ENCODE measurements at regions not wholly inside any gene's neighbourhood (a gene's known extent, or its start where the extent isn't known, plus 50 kb on each side); places are given as distances from the start of the nearest gene placed in this dataset.

DNA sequence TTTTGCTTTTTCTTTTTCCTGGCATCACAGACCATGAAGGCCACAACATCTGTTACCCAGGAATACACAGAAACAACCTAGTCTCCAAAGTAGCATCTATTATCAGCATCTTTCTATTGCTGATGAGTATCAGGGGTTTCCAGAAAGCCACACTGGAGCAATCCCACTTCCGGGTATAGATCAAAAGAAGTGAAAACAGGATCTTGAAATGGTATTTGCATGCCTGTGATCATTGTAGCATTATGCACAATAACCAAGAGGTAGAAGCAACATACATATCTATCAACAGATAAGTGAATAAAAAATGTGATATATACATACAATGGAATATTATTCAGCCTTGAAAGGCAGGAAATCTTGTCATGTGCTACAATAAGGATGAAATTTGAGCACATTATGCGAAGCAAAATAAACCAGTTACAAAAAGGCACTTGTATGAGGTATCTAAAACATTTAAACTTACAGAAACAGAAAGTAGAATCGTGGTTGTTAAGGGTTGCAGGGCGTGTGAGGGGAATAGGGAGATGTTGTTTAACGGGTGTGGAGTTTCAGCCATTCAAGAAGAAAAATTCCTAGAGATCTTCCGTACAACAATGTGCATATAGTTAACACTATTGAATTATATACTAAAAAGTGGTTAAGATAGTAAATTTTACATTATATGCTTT lies 115.1 kb downstream of the KCNE4 start:
- no peaks in the 10 kb centered on the region for H3K9me3 ChIP-seq (replicated peaks in 1 of 2; ENCODE audit: control insufficient read depth in 1 of 2, insufficient read depth in 1 of 2, low read length in 2 of 2)
- no peak overlapping the region for H3K4me3 Mint-ChIP-seq
- intact Hi-C loops (cut with micrococcal nuclease), result no loop called here
- TF ChIP-seq, protein P1, sequence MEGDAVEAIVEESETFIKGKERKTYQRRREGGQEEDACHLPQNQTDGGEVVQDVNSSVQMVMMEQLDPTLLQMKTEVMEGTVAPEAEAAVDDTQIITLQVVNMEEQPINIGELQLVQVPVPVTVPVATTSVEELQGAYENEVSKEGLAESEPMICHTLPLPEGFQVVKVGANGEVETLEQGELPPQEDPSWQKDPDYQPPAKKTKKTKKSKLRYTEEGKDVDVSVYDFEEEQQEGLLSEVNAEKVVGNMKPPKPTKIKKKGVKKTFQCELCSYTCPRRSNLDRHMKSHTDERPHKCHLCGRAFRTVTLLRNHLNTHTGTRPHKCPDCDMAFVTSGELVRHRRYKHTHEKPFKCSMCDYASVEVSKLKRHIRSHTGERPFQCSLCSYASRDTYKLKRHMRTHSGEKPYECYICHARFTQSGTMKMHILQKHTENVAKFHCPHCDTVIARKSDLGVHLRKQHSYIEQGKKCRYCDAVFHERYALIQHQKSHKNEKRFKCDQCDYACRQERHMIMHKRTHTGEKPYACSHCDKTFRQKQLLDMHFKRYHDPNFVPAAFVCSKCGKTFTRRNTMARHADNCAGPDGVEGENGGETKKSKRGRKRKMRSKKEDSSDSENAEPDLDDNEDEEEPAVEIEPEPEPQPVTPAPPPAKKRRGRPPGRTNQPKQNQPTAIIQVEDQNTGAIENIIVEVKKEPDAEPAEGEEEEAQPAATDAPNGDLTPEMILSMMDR (IDR thresholded peaks at IDR 0.05), result no peak
- no peak overlapping the region for H3K9ac ChIP-seq (ENCODE audit: insufficient read depth, low read length, poor library complexity, severe bottlenecking)
- no peaks in the 10 kb centered on the region for H3K27me3 ChIP-seq (ENCODE audit: control insufficient read depth in 2 of 2, insufficient read depth in 2 of 2, low read length in 2 of 2)
- no peak for DNase-seq
- H2AFZ ChIP-seq (ENCODE audit: insufficient read depth, low read depth, low read length, poor library complexity, severe bottlenecking), result no peak overlapping the region
- H3K27ac ChIP-seq (ENCODE audit: low read depth in 1 of 2, low read length in 2 of 2), result no peak overlapping the region
- no peaks in the 10 kb centered on the region for H3K4me1 Mint-ChIP-seq
- no peaks in the 10 kb centered on the region for H4K20me1 ChIP-seq (ENCODE audit: insufficient read depth, low read length)
- WGBS (ENCODE audit: insufficient coverage), result no CpG with 5 or more reads among the region's 6 CpGs
- H3K4me2 ChIP-seq (replicated peaks; ENCODE audit: extremely low read depth, low read length, poor library complexity, severe bottlenecking), result no peak overlapping the region
- H3K9me3 Mint-ChIP-seq, result peaks cover 0 to 3% (median 0%) of the 10 kb centered on the region in 7 donors
- no peaks in the 10 kb centered on the region for H3K4me1 ChIP-seq (ENCODE audit: control insufficient read depth in 1 of 2, insufficient read depth in 2 of 2, low read length in 2 of 2)
- H3K27ac Mint-ChIP-seq, result no peak overlapping the region
- H3K27me3 Mint-ChIP-seq (ENCODE audit: low read depth in 3 of 3), result peaks cover 0 to 2% (median 1%) of the 10 kb centered on the region in 3 donors
- no peaks in the 10 kb centered on the region for H3K36me3 Mint-ChIP-seq
- no peaks in the 10 kb centered on the region for H3K36me3 ChIP-seq (replicated peaks in 1 of 2; ENCODE audit: control insufficient read depth in 1 of 2, insufficient read depth in 2 of 2, low read length in 2 of 2)
- H3K79me2 ChIP-seq (ENCODE audit: insufficient read depth, low read length), result no peaks in the 10 kb centered on the region
- H3K4me3 ChIP-seq (replicated peaks in 1 of 3; ENCODE audit: low read depth in 2 of 3, low read length in 3 of 3), result no peak overlapping the region

DNA sequence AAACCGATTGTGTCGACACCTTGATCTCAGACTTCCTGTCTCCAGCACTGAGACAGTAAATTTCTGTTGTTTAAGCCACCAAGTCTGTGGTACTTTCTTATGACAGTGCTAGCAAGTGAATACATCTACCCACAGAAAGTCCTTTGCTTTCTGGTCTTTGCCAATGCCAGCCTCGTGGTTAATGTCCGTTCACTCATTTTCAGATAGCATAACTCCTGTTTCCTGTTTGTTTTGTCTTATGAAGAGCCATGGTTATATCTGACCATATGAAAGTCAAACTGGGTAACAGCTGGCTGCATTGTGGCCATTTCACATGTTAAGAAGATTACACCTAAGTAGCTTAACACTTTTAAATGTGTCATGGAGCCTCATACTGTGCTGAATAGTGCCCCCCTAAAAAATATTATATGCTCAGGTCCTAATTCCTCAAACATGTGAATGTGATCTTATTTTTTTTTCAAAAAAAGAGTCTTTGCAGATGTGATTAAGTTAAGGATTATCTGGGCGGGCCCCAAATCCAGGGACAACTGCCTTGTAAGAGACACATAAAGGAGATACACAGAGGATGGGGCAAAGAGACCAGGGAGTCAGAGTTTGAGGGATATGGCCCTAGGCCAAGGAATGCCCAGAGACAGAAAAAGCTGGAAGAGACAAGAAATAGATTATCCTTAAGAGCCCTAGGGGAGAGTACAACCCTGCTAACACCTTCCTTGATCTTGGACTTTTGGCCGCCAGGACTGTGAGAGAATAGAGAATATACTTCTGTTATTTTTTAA lies 118.0 kb downstream of the KCNE4 start:
- Mint-ChIP-seq H3K4me3 (no peak overlapping the region), H3K4me1 (no peaks in the 10 kb centered on the region), H3K36me3 (no peaks in the 10 kb centered on the region), H3K27ac (no peak overlapping the region), H3K27me3 (ENCODE audit: low read depth in 3 of 3) (peaks cover 0 to 3% (median 1%) of the 10 kb centered on the region in 3 donors), H3K9me3 (peaks cover 0 to 5% (median 0%) of the 10 kb centered on the region in 7 donors)
- no peak overlapping the region for H3K9ac ChIP-seq (ENCODE audit: insufficient read depth, low read length, poor library complexity, severe bottlenecking)
- H3K27me3 ChIP-seq (ENCODE audit: control insufficient read depth in 2 of 2, insufficient read depth in 2 of 2, low read length in 2 of 2), result no peaks in the 10 kb centered on the region
- intact Hi-C loops (cut with micrococcal nuclease), result no loop called here
- H3K4me2 ChIP-seq (replicated peaks; ENCODE audit: extremely low read depth, low read length, poor library complexity, severe bottlenecking), result no peak overlapping the region
- no peak overlapping the region for H2AFZ ChIP-seq (ENCODE audit: insufficient read depth, low read depth, low read length, poor library complexity, severe bottlenecking)
- no peaks in the 10 kb centered on the region for H3K9me3 ChIP-seq (replicated peaks in 1 of 2; ENCODE audit: control insufficient read depth in 1 of 2, insufficient read depth in 1 of 2, low read length in 2 of 2)
- no peak overlapping the region for H3K27ac ChIP-seq (ENCODE audit: low read depth in 1 of 2, low read length in 2 of 2)
- TF ChIP-seq, protein P1 (IDR thresholded peaks at IDR 0.05), result no peak
- H3K4me1 ChIP-seq (ENCODE audit: control insufficient read depth in 1 of 2, insufficient read depth in 2 of 2, low read length in 2 of 2), result no peaks in the 10 kb centered on the region
- no peak overlapping the region for H3K4me3 ChIP-seq (replicated peaks in 1 of 3; ENCODE audit: low read depth in 2 of 3, low read length in 3 of 3)
- no peaks in the 10 kb centered on the region for H4K20me1 ChIP-seq (ENCODE audit: insufficient read depth, low read length)
- H3K36me3 ChIP-seq (replicated peaks in 1 of 2; ENCODE audit: control insufficient read depth in 1 of 2, insufficient read depth in 2 of 2, low read length in 2 of 2), result no peaks in the 10 kb centered on the region
- 33% methylated on average over 1 of the region's 6 CpGs for WGBS (ENCODE audit: insufficient coverage)
- no peak for DNase-seq
- no peaks in the 10 kb centered on the region for H3K79me2 ChIP-seq (ENCODE audit: insufficient read depth, low read length)
